ENCODE measurements at regions not wholly inside any gene's neighbourhood (a gene's known extent, or its start where the extent isn't known, plus 50 kb on each side); places are given as distances from the start of the nearest gene placed in this dataset.

GRCh38 chr12:58206876-58207275 lies 265.5 kb downstream of the ATP23 start:
- H3K27ac ChIP-seq (ENCODE audit: low read depth in 1 of 2, low read length in 2 of 2) = no peak overlapping the region
- no peak overlapping the region for H2AFZ ChIP-seq (ENCODE audit: insufficient read depth, low read depth, low read length, poor library complexity, severe bottlenecking)
- no peaks in the 10 kb centered on the region for H4K20me1 ChIP-seq (ENCODE audit: insufficient read depth, low read length)
- no peaks in the 10 kb centered on the region for H3K4me1 Mint-ChIP-seq
- H3K36me3 ChIP-seq (replicated peaks in 1 of 2; ENCODE audit: control insufficient read depth in 1 of 2, insufficient read depth in 2 of 2, low read length in 2 of 2) = no peaks in the 10 kb centered on the region
- peaks cover 0 to 12% (median 7%) of the 10 kb centered on the region in 7 donors for H3K9me3 Mint-ChIP-seq
- H3K4me3 ChIP-seq (replicated peaks in 1 of 3; ENCODE audit: low read depth in 2 of 3, low read length in 3 of 3) = no peak overlapping the region
- no peaks in the 10 kb centered on the region for H3K4me1 ChIP-seq (ENCODE audit: control insufficient read depth in 1 of 2, insufficient read depth in 2 of 2, low read length in 2 of 2)
- TF ChIP-seq CTCF (IDR thresholded peaks at IDR 0.05) = no peak
- H3K27me3 ChIP-seq (ENCODE audit: control insufficient read depth in 2 of 2, insufficient read depth in 2 of 2, low read length in 2 of 2) = no peaks in the 10 kb centered on the region
- peaks cover 0 to 2% (median 0%) of the 10 kb centered on the region in 3 donors for H3K27me3 Mint-ChIP-seq (ENCODE audit: low read depth in 3 of 3)
- no peak overlapping the region for H3K27ac Mint-ChIP-seq
- H3K79me2 ChIP-seq (ENCODE audit: insufficient read depth, low read length) = no peaks in the 10 kb centered on the region
- 88% methylated on average over 1 of the region's 3 CpGs for WGBS (ENCODE audit: insufficient coverage)
- peaks cover 3 to 9% of the 10 kb centered on the region in 2 donors for H3K9me3 ChIP-seq (replicated peaks in 1 of 2; ENCODE audit: control insufficient read depth in 1 of 2, insufficient read depth in 1 of 2, low read length in 2 of 2)
- intact Hi-C loops (cut with micrococcal nuclease) = no loop called here
- no peaks in the 10 kb centered on the region for H3K36me3 Mint-ChIP-seq
- DNase-seq = no peak
- no peak overlapping the region for H3K4me2 ChIP-seq (replicated peaks; ENCODE audit: extremely low read depth, low read length, poor library complexity, severe bottlenecking)
- no peak overlapping the region for H3K9ac ChIP-seq (ENCODE audit: insufficient read depth, low read length, poor library complexity, severe bottlenecking)
- H3K4me3 Mint-ChIP-seq = no peak overlapping the region

- peaks cover 2 to 16% (median 9%) of the 10 kb centered on the region in 7 donors for H3K9me3 Mint-ChIP-seq
- Histone ChIP-seq H2AFZ (ENCODE audit: insufficient read depth, low read depth, low read length, poor library complexity, severe bottlenecking) (no peak overlapping the region), H3K27me3 (ENCODE audit: control insufficient read depth in 2 of 2, insufficient read depth in 2 of 2, low read length in 2 of 2) (no peaks in the 10 kb centered on the region), H3K9ac (ENCODE audit: insufficient read depth, low read length, poor library complexity, severe bottlenecking) (no peak overlapping the region), H3K27ac (ENCODE audit: low read depth in 1 of 2, low read length in 2 of 2) (no peak overlapping the region), H3K4me3 (replicated peaks in 1 of 3; ENCODE audit: low read depth in 2 of 3, low read length in 3 of 3) (no peak overlapping the region), H3K4me2 (replicated peaks; ENCODE audit: extremely low read depth, low read length, poor library complexity, severe bottlenecking) (no peak overlapping the region), H3K9me3 (replicated peaks in 1 of 2; ENCODE audit: control insufficient read depth in 1 of 2, insufficient read depth in 1 of 2, low read length in 2 of 2) (peaks cover 3 to 9% of the 10 kb centered on the region in 2 donors), H4K20me1 (ENCODE audit: insufficient read depth, low read length) (no peaks in the 10 kb centered on the region), H3K4me1 (ENCODE audit: control insufficient read depth in 1 of 2, insufficient read depth in 2 of 2, low read length in 2 of 2) (no peaks in the 10 kb centered on the region), H3K79me2 (ENCODE audit: insufficient read depth, low read length) (no peaks in the 10 kb centered on the region), H3K36me3 (replicated peaks in 1 of 2; ENCODE audit: control insufficient read depth in 1 of 2, insufficient read depth in 2 of 2, low read length in 2 of 2) (no peaks in the 10 kb centered on the region)
- DNase-seq = no peak
- intact Hi-C loops (cut with micrococcal nuclease) = no loop called here
- peaks cover 0 to 2% (median 0%) of the 10 kb centered on the region in 3 donors for H3K27me3 Mint-ChIP-seq (ENCODE audit: low read depth in 3 of 3)
- H3K4me3 Mint-ChIP-seq = no peak overlapping the region
- no peak overlapping the region for H3K27ac Mint-ChIP-seq
- no peaks in the 10 kb centered on the region for H3K36me3 Mint-ChIP-seq
- H3K4me1 Mint-ChIP-seq = no peaks in the 10 kb centered on the region
- 80% methylated on average over 1 of the region's 9 CpGs for WGBS (ENCODE audit: insufficient coverage)
- TF ChIP-seq CTCF (IDR thresholded peaks at IDR 0.05) = no peak
Measured at GRCh38 chr12:58211211-58211610, 269.8 kb downstream of the ATP23 start.

All from CD14-positive monocyte (primary cell).